PFSK-1 (cell line): ENCODE measurements at regions not wholly inside any gene's neighbourhood (a gene's known extent, or its start where the extent isn't known, plus 50 kb on each side); places are given as distances from the start of the nearest gene placed in this dataset.

Experiments used
- POLR2AphosphoS5 ChIP-seq: IDR thresholded peaks from 2 replicates; pipeline ENCODE4 v1.6.1; 2012; ENCODE audit warnings: low read depth, mild to moderate bottlenecking, control low read depth, low read length, moderate library complexity
- REST ChIP-seq, 2 experiments: IDR thresholded peaks; 2 replicates each; pipeline versions ENCODE4 v1.6.1 to v1.8.0; 2011 to 2012; ENCODE audit warnings: low read depth in 2 of 2, low read length in 2 of 2, control low read depth in 1 of 2, inconsistent platforms in 1 of 2, mild to moderate bottlenecking in 1 of 2, moderate library complexity in 1 of 2; ENCODE audit not compliant: insufficient read depth in 1 of 2
- SIN3A ChIP-seq: IDR thresholded peaks from 2 replicates; pipeline ENCODE4 v1.6.1; 2012; ENCODE audit warnings: mild to moderate bottlenecking, low read length, moderate library complexity, borderline replicate concordance; ENCODE audit not compliant: insufficient read depth
- TAF1 ChIP-seq: IDR thresholded peaks from 2 replicates; pipeline ENCODE4 v1.6.1; 2012; ENCODE audit warnings: low read length, control low read depth, borderline replicate concordance; ENCODE audit not compliant: insufficient read depth

- TF ChIP-seq POLR2AphosphoS5 = no peak
- no peak for TF ChIP-seq TAF1
- no peak for TF ChIP-seq SIN3A
- no peak for TF ChIP-seq REST (IDR thresholded peaks at IDR 0.05; ENCODE audit: insufficient read depth in 1 of 2, low read depth in 2 of 2, low read length in 2 of 2)
Measured at GRCh38 chr3:159879146-159879545, 109.5 kb upstream of the IL12A start.
